Keratinocyte (primary cell): ENCODE measurements at regions not wholly inside any gene's neighbourhood (a gene's known extent, or its start where the extent isn't known, plus 50 kb on each side); places are given as distances from the start of the nearest gene placed in this dataset.

ENCODE experiments used
- DNase-seq: peaks from one replicate; pipeline ENCODE4 v3.0.0-alpha.2; 2011; ENCODE audit warnings: low read depth, missing footprints, low spot score
- FAIRE-seq: peaks from 2 replicates; lab custom pipeline; 2011; peaks lifted over from hg19 to GRCh38; lab: Jason Lieb, UNC
- H2AFZ ChIP-seq: 2 replicates; pipeline ENCODE4 v1.6.0; 2012; ENCODE audit warnings: low read length, control low read depth, inconsistent platforms; ENCODE audit not compliant: control insufficient read depth
- H3K27ac ChIP-seq: 2 replicates; pipeline ENCODE4 v1.5.1; 2011; ENCODE audit warnings: low read length; ENCODE audit not compliant: control insufficient read depth, insufficient read depth
- H3K27me3 ChIP-seq: 3 replicates; pipeline ENCODE4 v1.6.0; 2011; ENCODE audit warnings: low read length; ENCODE audit not compliant: control insufficient read depth, insufficient read depth; ENCODE audit errors: extremely low read depth
- H3K36me3 ChIP-seq, 2 experiments: 2 replicates in 1 of 2; 3 replicates in 1 of 2; pipeline ENCODE4 v1.5.1; 2011; ENCODE audit warnings: low read length in 2 of 2, mild to moderate bottlenecking in 1 of 2; ENCODE audit not compliant: control insufficient read depth in 2 of 2, insufficient read depth in 2 of 2; ENCODE audit errors: extremely low read depth in 1 of 2
- H3K4me1 ChIP-seq: 3 replicates; pipeline ENCODE4 v1.5.1; 2011; ENCODE audit warnings: low read length; ENCODE audit not compliant: control insufficient read depth, insufficient read depth; ENCODE audit errors: extremely low read depth
- H3K4me2 ChIP-seq: 3 replicates; pipeline ENCODE4 v1.6.0; 2011; ENCODE audit warnings: low read depth, low read length; ENCODE audit not compliant: control insufficient read depth, insufficient read depth; ENCODE audit errors: extremely low read depth
- H3K4me3 ChIP-seq, 3 experiments: fragments of 200-600 bp in 1 of 3; sonication (generic) in 1 of 3; 2 replicates in 2 of 3; 3 replicates in 1 of 3; pipeline ENCODE4 v1.5.1; 2011 to 2016; ENCODE audit warnings: low read length in 3 of 3, mild to moderate bottlenecking in 3 of 3, control low read depth in 2 of 3, inconsistent platforms in 1 of 3, low read depth in 1 of 3, mixed read lengths in 1 of 3, mixed run types in 1 of 3, moderate library complexity in 1 of 3; ENCODE audit not compliant: control insufficient read depth in 2 of 3, insufficient read depth in 2 of 3; ENCODE audit errors: extremely low read depth in 1 of 3
- H3K79me2 ChIP-seq: 2 replicates; pipeline ENCODE4 v1.6.0; 2012; ENCODE audit warnings: low read length; ENCODE audit not compliant: control insufficient read depth, insufficient read depth
- H3K9ac ChIP-seq: 3 replicates; pipeline ENCODE4 v1.6.0; 2011; ENCODE audit warnings: low read length; ENCODE audit not compliant: control insufficient read depth, insufficient read depth; ENCODE audit errors: extremely low read depth
- H3K9me1 ChIP-seq: 3 replicates; pipeline ENCODE4 v1.6.0; 2011; ENCODE audit warnings: low read length; ENCODE audit not compliant: control insufficient read depth, insufficient read depth; ENCODE audit errors: extremely low read depth
- H3K9me3 ChIP-seq: 2 replicates; pipeline ENCODE4 v1.5.1; 2012; ENCODE audit warnings: low read depth, low read length; ENCODE audit not compliant: control insufficient read depth
- H4K20me1 ChIP-seq: 3 replicates; pipeline ENCODE4 v1.6.0; 2011; ENCODE audit warnings: low read length; ENCODE audit not compliant: control insufficient read depth, insufficient read depth; ENCODE audit errors: extremely low read depth
- EZH2 ChIP-seq: IDR thresholded peaks from one replicate; pipeline ENCODE4 v1.6.1; 2012; ENCODE audit warnings: inconsistent platforms, mild to moderate bottlenecking, low read length, moderate library complexity
- dilution Hi-C: fragments of 300-500 bp; cut with MboI; formaldehyde crosslinking; loops from one replicate; pipeline ENCODE4 v1.7.0; 2020; ENCODE audit warnings: low sequenced_read_pairs; ENCODE audit not compliant: extremely low pct_ligation_motif_present
- TF ChIP-seq, protein P1 (sequence below), 3 experiments: IDR thresholded peaks in 1 of 3; conservative IDR thresholded peaks in 1 of 3; optimal IDR thresholded peaks in 1 of 3; 2 replicates in 2 of 3; 3 replicates in 1 of 3; pipeline versions ENCODE3 to v1.5.1; 2011; ENCODE audit warnings: low read length in 3 of 3, mild to moderate bottlenecking in 3 of 3, moderate library complexity in 2 of 3, control low read depth in 1 of 3, inconsistent platforms in 1 of 3; ENCODE audit not compliant: insufficient read depth in 2 of 3; ENCODE audit errors: extremely low read depth in 1 of 3

DNA sequence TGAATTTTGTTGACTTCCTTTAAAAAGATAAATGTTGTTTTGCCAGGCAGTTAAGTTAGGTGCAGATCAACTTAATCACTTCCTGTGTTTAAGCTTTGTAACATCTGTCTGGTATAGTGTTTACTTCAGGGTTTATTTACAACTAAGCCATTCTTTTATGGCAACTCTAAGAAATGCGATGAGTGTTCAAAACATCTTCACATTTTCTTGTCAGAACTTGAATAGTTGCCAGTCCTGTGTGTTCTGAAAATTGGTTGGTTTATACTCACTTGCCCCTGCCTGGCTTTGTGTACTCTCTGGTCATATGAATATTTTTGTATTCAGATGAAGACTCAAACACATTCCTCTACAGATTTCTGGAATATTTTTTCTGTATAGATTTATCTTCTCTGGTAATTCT lies 327.2 kb downstream of the MDFIC start:
- no peak overlapping the region for H3K27ac ChIP-seq
- no peaks in the 10 kb centered on the region for H4K20me1 ChIP-seq
- no peaks in the 10 kb centered on the region for H3K36me3 ChIP-seq
- no peak overlapping the region for H3K4me3 ChIP-seq
- H3K9ac ChIP-seq = no peak overlapping the region
- DNase-seq (no peak), FAIRE-seq (no peak)
- dilution Hi-C loops = no loop called here
- peak overlapping the region; percentile 17 for H2AFZ ChIP-seq
- no peaks in the 10 kb centered on the region for H3K9me3 ChIP-seq
- peaks cover 7% of the 10 kb centered on the region for H3K4me1 ChIP-seq
- TF ChIP-seq EZH2 = no peak
- TF ChIP-seq, protein P1, sequence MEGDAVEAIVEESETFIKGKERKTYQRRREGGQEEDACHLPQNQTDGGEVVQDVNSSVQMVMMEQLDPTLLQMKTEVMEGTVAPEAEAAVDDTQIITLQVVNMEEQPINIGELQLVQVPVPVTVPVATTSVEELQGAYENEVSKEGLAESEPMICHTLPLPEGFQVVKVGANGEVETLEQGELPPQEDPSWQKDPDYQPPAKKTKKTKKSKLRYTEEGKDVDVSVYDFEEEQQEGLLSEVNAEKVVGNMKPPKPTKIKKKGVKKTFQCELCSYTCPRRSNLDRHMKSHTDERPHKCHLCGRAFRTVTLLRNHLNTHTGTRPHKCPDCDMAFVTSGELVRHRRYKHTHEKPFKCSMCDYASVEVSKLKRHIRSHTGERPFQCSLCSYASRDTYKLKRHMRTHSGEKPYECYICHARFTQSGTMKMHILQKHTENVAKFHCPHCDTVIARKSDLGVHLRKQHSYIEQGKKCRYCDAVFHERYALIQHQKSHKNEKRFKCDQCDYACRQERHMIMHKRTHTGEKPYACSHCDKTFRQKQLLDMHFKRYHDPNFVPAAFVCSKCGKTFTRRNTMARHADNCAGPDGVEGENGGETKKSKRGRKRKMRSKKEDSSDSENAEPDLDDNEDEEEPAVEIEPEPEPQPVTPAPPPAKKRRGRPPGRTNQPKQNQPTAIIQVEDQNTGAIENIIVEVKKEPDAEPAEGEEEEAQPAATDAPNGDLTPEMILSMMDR (optimal IDR thresholded peaks at IDR 0.05 in 1 of 3, IDR thresholded peaks at IDR 0.05 in 1 of 3, conservative IDR thresholded peaks at IDR 0.05 in 1 of 3; ENCODE audit: extremely low read depth in 1 of 3, insufficient read depth in 2 of 3, low read length in 3 of 3) = no peak
- H3K27me3 ChIP-seq = no peaks in the 10 kb centered on the region
- peak overlapping the region; percentile 26 for H3K4me2 ChIP-seq
- H3K9me1 ChIP-seq = no peaks in the 10 kb centered on the region
- H3K79me2 ChIP-seq = no peaks in the 10 kb centered on the region

DNA sequence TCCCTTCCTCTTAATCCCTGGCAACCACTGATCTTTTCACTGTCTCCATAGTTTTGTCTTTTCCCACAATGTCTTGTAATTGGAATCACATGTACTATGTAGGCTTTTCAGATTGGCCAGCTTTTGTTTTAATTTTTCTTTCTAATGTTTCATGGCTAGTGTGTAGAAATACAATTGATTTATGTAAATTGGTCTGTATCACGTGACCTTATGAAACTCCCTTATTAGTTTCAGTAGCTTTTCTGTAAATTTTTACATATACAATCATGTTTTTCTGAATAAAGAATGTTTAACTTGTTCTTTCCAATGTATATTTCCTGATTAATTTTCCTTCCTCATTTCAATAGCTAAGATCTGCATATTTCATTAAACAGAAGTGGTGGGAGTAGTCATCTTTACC lies 319.3 kb downstream of the MDFIC start:
- Histone ChIP-seq H3K27me3 (no peaks in the 10 kb centered on the region), H3K9ac (no peak overlapping the region), H3K4me2 (no peak overlapping the region), H3K79me2 (no peaks in the 10 kb centered on the region), H3K4me3 (no peak overlapping the region), H3K27ac (no peak overlapping the region), H3K9me1 (no peaks in the 10 kb centered on the region), H3K36me3 (no peaks in the 10 kb centered on the region), H3K9me3 (no peaks in the 10 kb centered on the region), H2AFZ (no peak overlapping the region), H3K4me1 (no peaks in the 10 kb centered on the region), H4K20me1 (no peaks in the 10 kb centered on the region)
- dilution Hi-C loops = no loop called here
- no peak for TF ChIP-seq EZH2
- TF ChIP-seq, protein P1 (optimal IDR thresholded peaks at IDR 0.05 in 1 of 3, IDR thresholded peaks at IDR 0.05 in 1 of 3, conservative IDR thresholded peaks at IDR 0.05 in 1 of 3; ENCODE audit: extremely low read depth in 1 of 3, insufficient read depth in 2 of 3, low read length in 3 of 3) = no peak
- DNase-seq (no peak), FAIRE-seq (no peak)
